Stimulated activated CD4-positive, alpha-beta T cell treated with anti-CD3 and anti-CD28 coated beads, Interleukin-2, amount 100 ng/mL, for 48 hours (primary cell): ENCODE measurements at regions not wholly inside any gene's neighbourhood (a gene's known extent, or its start where the extent isn't known, plus 50 kb on each side); places are given as distances from the start of the nearest gene placed in this dataset.

Experiments used
- DNase-seq, 2 donors: peaks; one replicate each; pipeline ENCODE4 v3.0.0-alpha.2; 2020

- no peak for DNase-seq
Measured at GRCh38 chr14:73800970-73801515, 50.6 kb upstream of the PTGR2 start.

- no peak for DNase-seq
Measured at GRCh38 chr14:73797543-73798265, 53.9 kb upstream of the PTGR2 start.

GRCh38 chr14:73796893-73797542 is 54.6 kb upstream of the PTGR2 start:
- no peak for DNase-seq

- no peak for DNase-seq
Measured at GRCh38 chr14:73796415-73796814, 55.2 kb upstream of the PTGR2 start.

- no peak for DNase-seq
Measured at GRCh38 chr14:73795974-73796373, 55.7 kb upstream of the PTGR2 start.

- no peak for DNase-seq
Measured at GRCh38 chr14:73795466-73795865, 56.2 kb upstream of the PTGR2 start.

GRCh38 chr14:73794146-73794545 is 57.5 kb upstream of the PTGR2 start:
- DNase-seq: no peak

GRCh38 chr14:73792481-73792880 is 59.1 kb upstream of the PTGR2 start:
- no peak for DNase-seq

GRCh38 chr14:73789989-73790581 is 61.5 kb upstream of the PTGR2 start:
- no peak for DNase-seq

GRCh38 chr14:73788701-73789551 is 62.7 kb upstream of the PTGR2 start:
- no peak for DNase-seq

GRCh38 chr14:73788317-73788598 is 63.4 kb upstream of the PTGR2 start:
- DNase-seq: no peak

GRCh38 chr14:73787486-73788316 is 63.9 kb upstream of the PTGR2 start:
- peak; percentile 39 to 50 for DNase-seq

- DNase-seq: peak; percentile 50 to 51
Measured at GRCh38 chr14:73786636-73787485, 64.8 kb upstream of the PTGR2 start.

- DNase-seq: peak in 1 of 2 donors; percentile 52
Measured at GRCh38 chr14:73785834-73786635, 65.6 kb upstream of the PTGR2 start.

GRCh38 chr14:73785336-73785833 is 66.2 kb upstream of the PTGR2 start:
- DNase-seq: no peak

- DNase-seq: no peak
Measured at GRCh38 chr14:73784988-73785313, 66.7 kb upstream of the PTGR2 start.

- no peak for DNase-seq
Measured at GRCh38 chr14:73784181-73784987, 67.2 kb upstream of the PTGR2 start.

- DNase-seq: no peak
Measured at GRCh38 chr14:73783107-73783727, 68.4 kb upstream of the PTGR2 start.

- no peak for DNase-seq
Measured at GRCh38 chr14:73782623-73783022, 68.4 kb upstream of the PNMA1 start.
